Activated naive CD4-positive, alpha-beta T cell treated with anti-CD3 and anti-CD28 coated beads, Interleukin-2, amount 50 U/mL, for 72 hours (primary cell): ENCODE measurements at regions not wholly inside any gene's neighbourhood (a gene's known extent, or its start where the extent isn't known, plus 50 kb on each side); places are given as distances from the start of the nearest gene placed in this dataset.
"Not testable (repeated sequence)": the region's sequence is repeated elsewhere in the genome, so short reads cannot be mapped to it uniquely, and the experiment has no call there.

Source experiments
- ATAC-seq, 2 donors: fragments of 150-1000 bp; cut with Tn5 transposase; 2 replicates each; pipeline ENCODE4 v1.10.0; 2021; ENCODE audit warnings: mild to moderate bottlenecking in 2 of 2, moderate library complexity in 2 of 2
- DNase-seq, 2 donors: peaks; one replicate each; pipeline ENCODE4 v3.0.0; 2021 to 2022; ENCODE audit warnings: low spot score in 2 of 2
- H3K27ac Mint-ChIP-seq, 2 donors: one replicate each; pipeline ENCODE4 v1.8.0; 2022; ENCODE audit warnings: mild to moderate bottlenecking in 2 of 2, mixed read lengths in 2 of 2
- H3K36me3 Mint-ChIP-seq, 2 donors: one replicate each; pipeline ENCODE4 v1.8.0; 2022; ENCODE audit warnings: mixed read lengths in 2 of 2
- H3K9me3 Mint-ChIP-seq, 2 donors: one replicate each; pipeline ENCODE4 v1.8.0; 2022; ENCODE audit warnings: mixed read lengths in 2 of 2

DNA sequence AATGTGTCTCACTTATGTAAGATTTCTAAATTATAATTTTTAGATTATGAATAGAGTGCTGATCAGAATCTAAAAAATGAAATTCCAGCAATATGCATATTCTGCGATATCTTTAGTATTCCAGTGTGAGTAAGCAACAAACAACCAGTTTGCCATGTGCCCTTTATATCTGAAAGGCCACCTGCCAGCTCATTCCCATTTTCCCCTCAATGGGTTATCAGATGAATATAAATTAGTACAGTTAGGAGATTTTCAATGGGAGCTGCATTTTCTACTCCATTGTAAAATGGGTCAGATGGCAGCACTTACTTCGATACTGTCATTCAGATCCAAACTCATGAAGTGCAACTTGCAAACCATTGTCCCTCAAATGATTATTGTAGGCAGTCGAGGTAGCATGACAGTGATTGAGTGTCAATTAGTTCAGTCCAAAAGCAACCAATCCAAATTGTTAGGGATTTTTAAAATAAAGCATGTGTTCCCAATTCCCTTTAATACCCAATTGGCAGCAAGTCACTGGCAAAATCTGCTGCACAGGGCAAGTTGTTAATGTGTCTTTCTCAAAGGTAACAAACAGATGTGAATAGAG lies 680.3 kb downstream of the LRRIQ3 start:
- no peaks in the 10 kb centered on the region for H3K36me3 Mint-ChIP-seq
- DNase-seq (no peak), ATAC-seq (no peak)
- peaks cover under 1 to 10% of the 10 kb centered on the region in 2 donors for H3K9me3 Mint-ChIP-seq
- no peak overlapping the region for H3K27ac Mint-ChIP-seq

DNA sequence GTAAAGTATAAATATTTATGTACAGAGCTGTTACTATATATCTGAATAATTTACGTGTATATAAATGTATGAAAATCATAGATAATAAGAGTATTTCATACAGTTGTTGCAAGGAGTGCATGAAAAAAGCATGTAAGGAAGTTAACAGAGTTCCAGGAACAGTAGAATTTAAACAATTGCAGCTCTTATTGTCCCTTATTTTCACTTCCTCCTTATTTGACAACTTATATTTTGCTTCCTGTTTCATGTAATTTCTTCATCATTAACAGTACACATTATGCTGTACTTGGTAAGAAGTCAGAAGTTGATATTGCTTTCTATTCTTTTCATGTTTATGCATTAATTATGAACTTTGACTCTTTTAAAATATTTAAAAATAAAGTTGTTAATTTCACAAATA lies 681.5 kb downstream of the LRRIQ3 start:
- ATAC-seq (no peak), DNase-seq (no peak)
- Mint-ChIP-seq H3K9me3 (peaks cover 4 to 15% of the 10 kb centered on the region in 2 donors), H3K27ac (no peak overlapping the region), H3K36me3 (no peaks in the 10 kb centered on the region)

DNA sequence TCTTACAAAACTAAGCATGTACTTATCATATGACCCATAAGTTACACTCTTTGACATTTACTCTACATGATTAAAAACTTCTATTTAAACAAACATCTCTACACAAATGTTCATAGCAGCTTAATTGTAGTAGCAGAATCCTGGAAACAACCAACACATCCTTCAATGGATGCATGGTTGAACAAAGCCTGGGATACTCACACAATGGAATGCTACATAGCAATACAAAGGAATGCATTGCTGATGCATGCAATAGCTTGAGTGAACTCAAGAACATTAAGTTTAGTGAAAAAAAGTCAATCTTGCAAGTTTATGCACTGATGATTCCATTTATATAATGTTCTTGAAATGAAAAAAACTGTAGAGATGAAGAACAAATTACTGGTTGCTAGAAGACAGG lies 686.9 kb downstream of the LRRIQ3 start:
- Mint-ChIP-seq H3K27ac (no peak overlapping the region), H3K36me3 (no peaks in the 10 kb centered on the region), H3K9me3 (peaks cover 10 to 11% of the 10 kb centered on the region in 2 donors)
- DNase-seq (no peak), ATAC-seq (no peak)

DNA sequence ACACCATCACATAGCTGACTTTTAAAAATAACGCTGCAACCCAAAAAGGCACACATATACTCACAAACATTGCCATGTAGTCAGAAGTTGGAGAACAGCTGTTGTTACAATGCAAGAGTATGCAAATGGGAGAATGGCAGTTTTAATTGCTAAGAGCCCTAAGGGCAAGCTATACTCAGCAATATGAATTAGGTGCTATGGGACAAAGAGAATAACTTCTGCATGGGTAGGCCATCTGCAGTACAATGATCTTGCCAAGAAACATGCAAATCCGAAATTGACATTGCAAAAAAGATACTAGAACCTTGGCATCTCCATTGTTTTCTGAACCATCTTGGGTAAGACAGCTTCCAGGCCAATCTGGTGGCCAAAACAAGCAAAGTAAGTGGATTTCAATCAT lies 697.8 kb downstream of the LRRIQ3 start:
- DNase-seq (no peak), ATAC-seq (no peak)
- H3K27ac Mint-ChIP-seq, result no peak overlapping the region
- H3K9me3 Mint-ChIP-seq, result peaks cover 3 to 16% of the 10 kb centered on the region in 2 donors
- no peaks in the 10 kb centered on the region for H3K36me3 Mint-ChIP-seq

DNA sequence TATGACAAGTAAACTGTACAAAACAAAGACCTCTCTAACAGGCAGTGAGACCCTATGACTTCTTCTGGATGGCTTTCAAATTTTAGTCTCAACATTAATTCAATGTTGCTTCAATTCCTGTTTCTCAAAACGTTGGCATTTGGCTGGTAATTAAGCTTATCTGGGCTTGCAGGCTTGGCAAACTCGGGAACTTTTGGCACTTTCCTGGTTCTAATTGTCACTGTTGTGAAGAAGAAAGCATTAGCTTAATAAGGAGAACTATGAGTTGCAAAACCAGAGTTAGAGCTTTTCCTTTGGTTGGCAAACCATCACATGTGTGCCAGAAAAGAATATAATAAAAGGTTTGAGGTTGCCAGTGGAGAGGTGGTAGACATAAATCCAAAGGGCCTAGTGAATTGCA lies 698.3 kb downstream of the LRRIQ3 start:
- no peak for ATAC-seq
- Mint-ChIP-seq H3K36me3 (no peaks in the 10 kb centered on the region), H3K9me3 (peaks cover 3 to 16% of the 10 kb centered on the region in 2 donors), H3K27ac (no peak overlapping the region)
- DNase-seq, result no peak

DNA sequence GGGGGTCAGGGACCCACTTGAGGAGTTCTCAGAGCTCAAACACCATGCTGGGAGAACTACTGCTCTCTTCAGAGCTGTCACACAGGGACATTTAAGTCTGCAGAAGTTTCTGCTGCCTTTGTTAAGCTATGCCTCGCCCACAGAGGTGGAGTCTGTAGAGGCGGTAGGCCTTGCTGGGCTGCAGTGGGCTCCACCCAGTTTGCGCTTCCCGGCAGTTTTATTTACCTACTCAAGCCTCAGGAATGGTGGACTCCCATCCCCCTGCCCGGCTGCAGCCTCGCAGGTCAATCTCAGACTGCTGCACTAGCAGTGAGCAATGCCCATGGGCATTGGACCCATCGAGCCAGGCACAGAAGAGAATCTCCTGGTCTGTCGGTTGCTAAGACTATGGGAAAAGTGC lies 706.4 kb downstream of the LRRIQ3 start:
- ATAC-seq, result no peak
- H3K27ac Mint-ChIP-seq, result no peak overlapping the region
- no peak for DNase-seq
- peaks cover 15 to 32% of the 10 kb centered on the region in 2 donors for H3K9me3 Mint-ChIP-seq
- H3K36me3 Mint-ChIP-seq, result no peaks in the 10 kb centered on the region

DNA sequence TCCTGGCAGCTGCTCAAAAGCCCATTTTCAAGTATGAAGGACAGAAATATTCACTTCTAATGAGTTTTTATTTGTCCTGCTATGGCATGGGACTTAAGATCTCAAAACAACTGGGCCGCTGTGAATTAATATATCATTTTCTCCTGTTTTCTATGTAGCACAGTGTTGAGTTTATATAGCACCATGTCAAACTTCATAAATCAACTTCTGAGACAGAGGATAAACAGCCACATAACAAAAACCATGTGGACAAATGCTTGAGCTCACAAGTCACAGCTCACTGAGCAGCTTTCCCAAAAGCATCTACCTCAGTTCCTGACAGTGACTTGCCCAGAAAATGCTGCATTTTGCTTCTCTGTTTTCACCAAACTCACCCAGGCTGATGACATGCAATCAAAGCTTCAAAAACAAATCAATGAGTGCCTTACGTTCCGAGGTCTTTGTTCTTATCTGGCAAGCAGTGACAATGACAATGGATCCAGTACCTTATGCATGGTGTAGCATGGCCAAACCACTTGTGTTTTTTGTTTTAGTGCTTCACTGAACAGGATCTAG lies 722.6 kb downstream of the LRRIQ3 start:
- DNase-seq (no peak), ATAC-seq (no peak)
- no peak overlapping the region for H3K27ac Mint-ChIP-seq
- no peaks in the 10 kb centered on the region for H3K36me3 Mint-ChIP-seq
- H3K9me3 Mint-ChIP-seq, result peaks cover 2% of the 10 kb centered on the region in 2 donors

DNA sequence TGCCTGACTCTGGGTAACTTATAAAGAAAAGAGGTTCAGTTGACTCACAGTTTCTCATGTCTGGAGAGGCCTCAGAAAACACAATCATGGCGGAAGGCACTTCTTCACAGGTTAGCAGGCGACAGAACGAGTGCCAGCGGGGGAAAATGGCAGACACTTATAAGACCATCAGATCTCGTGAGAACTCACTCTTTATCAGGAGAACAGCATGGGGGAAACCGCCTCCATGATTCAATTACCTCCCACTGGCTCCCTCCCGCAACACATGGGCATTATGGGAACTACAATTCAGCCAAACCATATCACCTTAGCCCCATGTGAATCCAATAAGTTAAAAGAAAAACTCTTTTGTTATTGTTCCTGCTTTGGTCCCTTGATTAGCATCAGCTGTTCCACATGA lies 725.2 kb downstream of the LRRIQ3 start:
- Mint-ChIP-seq H3K36me3 (peaks cover 0 to 5% of the 10 kb centered on the region in 2 donors), H3K27ac (no peak overlapping the region), H3K9me3 (peaks cover 5% of the 10 kb centered on the region in 2 donors)
- ATAC-seq (no peak), DNase-seq (no peak)

DNA sequence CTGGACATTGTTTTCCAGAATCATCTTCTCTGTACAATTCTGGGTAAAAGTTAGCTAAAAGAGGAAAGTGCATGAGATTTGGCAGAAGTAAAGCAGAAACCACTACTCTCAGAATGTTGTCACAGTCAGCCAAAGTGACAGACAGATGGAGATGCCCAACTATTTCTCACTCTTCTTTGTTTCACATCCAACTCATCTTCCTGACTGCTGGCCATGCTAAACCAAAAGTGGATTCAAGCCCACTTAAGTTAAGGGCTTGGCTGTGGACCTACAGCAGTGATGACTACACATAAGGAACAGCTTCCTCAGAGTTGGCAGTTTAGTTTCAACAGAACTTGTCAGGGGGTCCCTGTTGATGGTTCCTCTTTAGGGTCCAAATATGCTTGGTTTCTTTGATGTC lies 730.2 kb downstream of the LRRIQ3 start:
- DNase-seq, result no peak
- H3K36me3 Mint-ChIP-seq, result peaks cover 0 to 5% of the 10 kb centered on the region in 2 donors
- H3K9me3 Mint-ChIP-seq, result peaks cover 5% of the 10 kb centered on the region in 2 donors
- H3K27ac Mint-ChIP-seq, result no peak overlapping the region
- ATAC-seq, result no peak

DNA sequence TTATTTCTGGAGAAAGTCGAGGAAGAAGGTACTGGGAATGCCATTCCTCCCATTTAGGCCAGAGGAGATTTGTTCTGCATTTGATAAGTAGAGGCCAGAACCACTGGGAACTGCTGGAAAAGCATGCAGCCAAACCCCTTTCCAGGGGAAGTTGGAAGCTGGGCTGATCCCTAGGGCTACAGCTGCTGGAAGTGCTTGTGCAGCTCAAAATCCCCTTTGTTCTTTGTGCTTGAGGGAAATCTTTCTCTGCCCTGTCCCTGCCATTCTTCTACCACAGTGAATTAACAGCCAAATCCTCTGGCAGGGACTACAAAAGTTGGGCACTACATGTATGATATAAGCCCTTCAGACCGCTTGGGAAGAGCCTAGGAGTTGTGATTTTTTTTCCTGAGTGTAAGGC lies 734.1 kb downstream of the LRRIQ3 start:
- Mint-ChIP-seq H3K27ac (no peak overlapping the region), H3K9me3 (peaks cover 5% of the 10 kb centered on the region in 2 donors), H3K36me3 (peaks cover 0 to 5% of the 10 kb centered on the region in 2 donors)
- DNase-seq (no peak), ATAC-seq (no peak)

DNA sequence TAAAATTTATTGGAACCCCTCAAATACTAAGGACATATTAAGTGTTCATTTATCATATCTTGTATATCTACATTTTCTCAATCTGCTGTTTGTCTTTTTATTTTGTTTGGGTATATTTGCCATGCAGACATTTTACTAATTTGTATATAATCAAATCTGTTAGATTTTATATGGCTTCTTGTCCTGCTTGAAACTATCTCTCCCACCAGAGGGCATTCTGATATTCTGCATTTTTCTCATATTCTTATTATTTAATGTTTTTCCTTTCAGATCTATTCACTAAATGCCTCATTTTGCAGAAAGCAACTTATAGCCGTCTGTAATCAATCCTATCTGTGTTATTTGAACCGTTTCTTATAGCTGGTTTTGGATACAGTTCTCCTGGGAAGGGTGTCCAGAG lies 745.5 kb downstream of the LRRIQ3 start:
- no peak for DNase-seq
- no peak for ATAC-seq
- Mint-ChIP-seq H3K27ac (no peak overlapping the region), H3K36me3 (no peaks in the 10 kb centered on the region), H3K9me3 (peaks cover 13 to 30% of the 10 kb centered on the region in 2 donors)

DNA sequence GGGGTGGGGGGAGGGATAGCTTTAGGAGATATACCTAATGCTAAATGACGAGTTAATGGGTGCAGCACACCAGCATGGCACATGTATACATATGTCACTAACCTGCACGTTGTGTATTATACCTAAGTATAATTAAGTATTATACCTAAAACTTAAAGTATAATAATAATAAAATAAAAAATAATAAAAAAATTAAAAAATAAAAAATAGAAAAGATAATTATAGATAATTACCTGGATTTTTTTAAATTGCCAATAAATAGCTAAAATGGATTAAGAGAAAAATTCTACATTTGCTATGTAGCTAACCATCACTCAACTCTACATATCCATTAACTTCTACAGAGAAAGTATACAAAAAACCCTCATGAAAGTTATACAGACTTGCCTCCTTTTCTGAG lies 747.3 kb downstream of the LRRIQ3 start:
- DNase-seq, H3K36me3 Mint-ChIP-seq, H3K27ac Mint-ChIP-seq, ATAC-seq: not testable (repeated sequence)
- H3K9me3 Mint-ChIP-seq, result peaks cover 18 to 26% of the 10 kb centered on the region in 2 donors

DNA sequence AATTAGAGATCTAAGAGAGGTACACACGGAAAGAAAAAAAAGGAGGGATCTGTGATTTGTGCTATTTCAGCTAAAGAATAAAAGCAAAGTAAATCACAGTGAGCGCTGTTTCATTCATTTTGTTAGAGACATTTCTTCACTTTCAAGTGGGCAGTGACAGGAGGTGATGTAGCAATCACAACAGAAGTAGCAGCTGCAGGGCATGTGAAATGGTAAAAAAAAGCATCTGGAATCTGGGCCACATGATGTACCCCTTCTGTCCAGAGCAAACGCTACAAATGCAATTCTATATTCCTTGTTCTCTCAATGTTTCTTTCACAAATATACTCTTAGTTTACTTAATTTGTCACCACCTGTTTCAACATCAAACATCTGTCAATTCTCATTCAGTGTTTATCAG lies 786.5 kb downstream of the LRRIQ3 start:
- Mint-ChIP-seq H3K9me3 (peaks cover 0 to 12% of the 10 kb centered on the region in 2 donors), H3K36me3 (peaks cover 0 to 9% of the 10 kb centered on the region in 2 donors), H3K27ac (no peak overlapping the region)
- ATAC-seq (no peak), DNase-seq (no peak)

DNA sequence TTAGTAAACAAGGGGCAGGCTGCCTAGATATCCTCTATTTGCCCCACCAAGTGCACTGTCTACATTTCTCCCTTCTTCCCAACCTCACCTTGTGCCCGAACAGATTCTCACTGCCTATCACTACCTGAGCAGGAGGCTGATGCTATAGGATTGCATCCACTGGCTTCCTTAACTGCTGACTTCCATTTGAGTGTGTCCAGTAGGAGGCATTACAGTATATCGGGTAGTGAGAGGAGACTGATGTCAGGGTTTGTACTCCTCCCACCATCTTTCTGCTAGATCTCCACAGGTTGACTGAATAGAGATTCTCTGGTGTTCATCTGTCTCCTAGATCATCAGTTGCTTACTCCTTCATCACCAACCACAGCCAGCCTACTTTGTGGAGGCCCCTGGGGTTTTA lies 796.3 kb downstream of the LRRIQ3 start:
- DNase-seq (no peak), ATAC-seq (no peak)
- Mint-ChIP-seq H3K27ac (no peak overlapping the region), H3K9me3 (peaks cover 5 to 6% of the 10 kb centered on the region in 2 donors), H3K36me3 (peaks cover 0 to 4% of the 10 kb centered on the region in 2 donors)

DNA sequence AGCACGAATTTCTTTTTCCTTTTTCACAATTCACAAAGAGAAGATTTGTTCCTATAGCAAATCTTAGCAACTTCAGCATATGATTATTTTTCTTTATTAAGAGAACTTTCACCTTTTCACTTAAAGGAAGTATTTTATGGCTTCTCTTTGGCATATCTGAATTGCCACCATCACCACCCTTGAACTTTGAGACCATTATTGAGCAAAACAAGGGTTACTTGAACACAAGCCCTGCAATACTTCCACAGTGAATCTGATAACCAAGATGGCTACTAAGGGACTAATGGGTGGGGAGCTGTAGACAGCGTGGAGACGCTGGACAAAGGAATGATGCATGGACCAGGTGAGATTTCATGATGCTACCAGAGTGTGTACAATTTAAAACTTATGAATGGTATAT lies 815.0 kb downstream of the LRRIQ3 start:
- DNase-seq, result no peak
- no peak for ATAC-seq
- H3K9me3 Mint-ChIP-seq, result peaks cover 8 to 25% of the 10 kb centered on the region in 2 donors
- no peak overlapping the region for H3K27ac Mint-ChIP-seq
- peaks cover 0 to 6% of the 10 kb centered on the region in 2 donors for H3K36me3 Mint-ChIP-seq

DNA sequence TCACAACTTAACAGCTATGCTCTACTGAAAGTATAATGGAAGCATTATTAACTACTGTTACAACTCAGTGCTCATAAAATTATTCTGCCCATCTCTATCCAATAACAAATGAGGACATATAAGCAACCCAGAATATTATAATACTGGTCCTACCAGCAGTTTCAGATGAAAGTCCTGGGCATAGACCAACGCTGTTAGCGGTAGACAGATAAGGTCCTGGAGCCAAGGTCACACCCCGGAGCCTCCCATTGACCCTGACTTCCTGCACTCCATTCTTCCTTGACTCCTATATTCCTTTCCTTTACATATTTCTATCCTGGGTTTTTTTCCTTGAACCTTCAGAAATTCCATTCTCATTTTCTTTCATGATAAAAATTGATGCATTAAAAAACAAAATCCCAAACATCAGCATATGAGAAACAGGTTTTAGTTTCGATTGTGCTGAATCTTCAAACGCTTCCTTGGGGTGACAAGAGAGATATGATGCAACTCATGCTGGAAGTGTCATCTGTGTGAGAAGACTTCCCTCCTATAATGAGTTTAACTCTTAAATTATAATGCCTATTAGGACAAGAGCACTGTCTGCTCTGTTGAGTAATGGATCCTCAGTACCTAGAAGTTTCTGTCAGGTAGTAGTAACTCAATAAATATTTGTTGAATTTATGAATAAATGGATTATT lies 831.1 kb downstream of the LRRIQ3 start:
- peaks cover 6 to 14% of the 10 kb centered on the region in 2 donors for H3K9me3 Mint-ChIP-seq
- ATAC-seq (no peak), DNase-seq (no peak)
- no peak overlapping the region for H3K27ac Mint-ChIP-seq
- H3K36me3 Mint-ChIP-seq, result no peaks in the 10 kb centered on the region

DNA sequence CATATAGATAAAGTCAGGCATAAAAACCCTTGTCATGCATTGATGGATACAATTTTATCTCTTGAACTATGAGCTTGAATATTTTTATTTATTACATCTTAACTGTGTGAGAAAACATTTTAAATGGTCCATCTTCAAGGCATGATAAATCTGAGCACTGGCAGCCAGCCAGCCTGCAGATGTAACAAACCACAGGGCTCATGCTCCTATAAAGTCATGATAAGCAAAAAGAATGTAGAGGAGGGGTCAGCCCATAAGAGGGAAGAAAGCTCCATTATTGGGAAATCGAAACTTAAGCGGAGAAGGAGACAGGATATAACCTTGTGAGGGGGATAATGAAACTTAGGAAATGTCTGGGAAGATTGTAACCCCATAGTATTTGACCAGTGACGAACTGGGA lies 839.0 kb downstream of the LRRIQ3 start:
- Mint-ChIP-seq H3K36me3 (peaks cover under 1 to 6% of the 10 kb centered on the region in 2 donors), H3K9me3 (peaks cover 7 to 14% of the 10 kb centered on the region in 2 donors), H3K27ac (no peak overlapping the region)
- no peak for DNase-seq
- ATAC-seq, result no peak

DNA sequence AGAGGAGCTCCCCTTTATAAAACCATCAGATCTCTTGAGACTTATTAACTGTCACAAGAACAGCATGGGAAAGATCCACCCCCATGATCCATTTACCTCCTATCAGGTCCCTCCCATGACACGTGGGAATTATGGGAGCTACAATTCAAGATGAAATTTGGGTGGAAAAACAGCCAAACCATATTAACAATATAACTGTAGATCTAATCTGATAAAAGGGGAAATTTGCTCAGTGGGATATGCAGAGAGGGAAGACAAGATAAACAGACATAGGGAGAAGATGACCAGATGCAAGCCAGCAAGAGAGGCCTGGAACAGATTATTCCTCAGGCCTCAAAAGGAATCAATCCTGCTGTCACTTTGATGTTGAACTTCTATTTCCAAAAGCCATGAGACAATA lies 841.5 kb downstream of the LRRIQ3 start:
- Mint-ChIP-seq H3K27ac (no peak overlapping the region), H3K36me3 (peaks cover 5 to 6% of the 10 kb centered on the region in 2 donors), H3K9me3 (peaks cover 10 to 19% of the 10 kb centered on the region in 2 donors)
- ATAC-seq (no peak), DNase-seq (no peak)
